HG02678 (cell line): ENCODE measurements at regions not wholly inside any gene's neighbourhood (a gene's known extent, or its start where the extent isn't known, plus 50 kb on each side); places are given as distances from the start of the nearest gene placed in this dataset.
"Not testable (repeated sequence)": the region's sequence is repeated elsewhere in the genome, so short reads cannot be mapped to it uniquely, and the experiment has no call there.

ENCODE experiments used
- ATAC-seq: cut with Tn5 transposase; IDR thresholded peaks from one replicate; pipeline ENCODE4 v1.9.1; 2021; ENCODE audit warnings: mild to moderate bottlenecking, moderate library complexity; ENCODE audit not compliant: unreplicated experiment

DNA sequence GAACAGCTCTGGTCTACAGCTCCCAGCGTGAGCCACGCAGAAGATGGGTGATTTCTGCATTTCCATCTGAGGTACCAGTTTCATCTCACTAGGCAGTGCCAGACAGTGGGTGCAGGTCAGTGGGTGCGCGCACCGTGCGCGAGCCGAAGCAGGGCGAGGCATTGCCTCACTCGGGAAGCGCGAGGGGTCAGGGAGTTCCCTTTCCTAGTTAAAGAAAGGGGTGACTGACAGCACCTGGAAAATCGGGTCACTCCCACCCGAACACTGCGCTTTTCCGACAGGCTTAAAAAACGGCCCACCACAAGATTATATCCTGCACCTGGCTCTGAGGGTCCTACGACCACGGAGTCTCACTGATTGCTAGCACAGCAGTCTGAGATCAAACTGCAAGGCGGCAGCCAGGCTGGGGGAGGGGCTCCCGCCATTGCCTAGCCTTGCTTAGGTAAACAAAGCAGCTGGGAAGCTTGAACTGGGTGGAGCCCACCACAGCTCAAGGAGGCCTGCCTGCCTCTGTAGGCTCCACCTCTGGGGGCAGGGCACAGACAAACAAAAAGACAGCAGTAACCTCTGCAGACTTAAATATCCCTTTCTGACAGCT is 325.0 kb upstream of the CHST9 start:
- not testable (repeated sequence) for ATAC-seq

DNA sequence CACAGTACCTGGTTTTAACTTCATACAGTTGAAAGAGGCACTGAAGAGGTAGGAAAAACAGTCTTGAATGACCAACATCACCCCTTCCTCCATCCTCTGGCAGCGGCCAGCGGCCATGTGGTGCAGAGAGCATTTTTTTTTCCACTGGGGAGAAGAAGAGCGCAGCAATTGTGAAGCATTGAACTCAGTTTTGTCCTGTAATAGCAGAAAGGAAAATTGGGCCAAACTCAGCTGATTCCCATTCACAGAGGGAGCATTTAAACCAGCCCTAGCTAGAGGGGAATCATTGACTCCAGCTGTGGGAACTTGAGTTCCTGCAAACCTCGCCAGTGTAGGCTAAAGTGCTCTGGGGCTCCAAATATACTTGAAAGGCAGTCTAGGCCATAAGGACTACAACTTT is 316.6 kb upstream of the CHST9 start:
- no peak for ATAC-seq

DNA sequence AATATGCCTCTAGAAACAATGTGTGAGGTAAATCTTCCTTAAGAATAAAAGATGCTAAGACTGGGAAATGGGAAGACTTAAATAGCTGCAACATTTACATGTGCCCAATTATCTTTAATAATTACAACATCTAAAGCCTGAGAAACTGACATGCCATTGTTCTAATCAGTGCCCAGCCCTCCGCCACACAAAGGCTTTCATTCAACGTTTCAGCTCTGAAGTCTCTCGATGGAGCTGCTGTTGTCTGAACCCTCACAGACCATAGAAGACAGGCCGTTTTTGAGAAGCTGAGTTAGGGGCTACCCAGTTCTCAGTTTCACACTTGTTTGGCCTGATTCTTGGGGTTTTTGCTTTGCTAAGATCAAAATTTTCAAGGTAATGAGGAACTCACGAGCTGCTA is 315.4 kb upstream of the CHST9 start:
- no peak for ATAC-seq

DNA sequence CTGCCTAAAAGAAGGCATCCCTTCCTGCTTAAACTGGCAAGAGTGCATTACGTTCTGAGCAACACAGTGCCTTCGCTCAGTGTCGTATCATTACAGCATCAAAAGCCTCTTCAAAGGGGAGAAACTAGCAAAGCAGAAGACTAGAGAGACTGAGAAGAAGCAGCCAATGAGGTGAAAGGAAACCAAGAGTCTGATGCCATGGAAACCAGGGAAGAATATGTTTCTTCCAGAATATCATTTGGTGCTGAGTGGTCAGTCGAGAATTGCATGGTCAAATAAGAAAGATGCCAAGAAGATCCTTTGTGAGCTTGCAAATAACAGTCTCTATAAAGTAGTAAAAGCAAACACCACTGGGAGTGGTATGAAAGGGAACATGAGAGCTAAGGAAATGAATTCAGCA is 312.1 kb upstream of the CHST9 start:
- ATAC-seq, result no peak

DNA sequence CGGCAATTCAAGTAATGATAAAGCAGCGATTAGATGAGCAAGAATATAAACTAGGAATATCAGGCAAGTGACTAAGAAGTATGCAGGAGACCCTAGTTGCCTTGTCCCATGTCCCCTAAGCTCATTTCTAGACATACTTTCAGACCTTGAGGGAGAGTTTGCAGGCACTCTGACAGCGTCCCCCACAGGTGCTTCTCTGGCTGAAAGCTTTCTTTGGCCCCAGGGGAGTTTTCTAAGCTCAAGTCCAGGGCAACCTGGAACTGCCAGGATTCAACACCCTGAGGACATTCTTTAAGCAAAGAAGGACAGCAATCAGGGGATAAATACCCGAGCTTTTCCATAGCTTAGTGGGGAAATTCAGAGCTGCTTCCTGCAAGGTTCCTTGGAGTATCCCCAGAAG is 308.1 kb upstream of the CHST9 start:
- ATAC-seq, result no peak

DNA sequence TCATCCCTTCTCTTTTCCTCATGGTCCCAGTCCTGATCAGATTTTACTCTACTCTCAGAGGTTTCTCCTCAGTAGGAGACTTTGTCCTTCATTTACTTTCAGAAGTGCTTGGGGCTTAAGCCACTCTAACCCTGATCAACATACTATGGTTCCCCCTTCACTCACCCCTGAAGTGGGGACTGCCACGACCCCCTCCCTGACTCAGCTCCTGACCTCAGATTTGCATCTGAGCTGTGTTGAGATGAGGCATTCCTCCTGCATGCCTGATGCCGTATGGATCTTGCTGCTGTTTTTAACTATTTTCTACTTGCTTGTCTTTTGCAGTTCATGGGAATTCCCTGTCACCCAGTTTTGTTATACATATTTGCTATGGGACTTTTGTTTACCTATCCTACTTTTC is 306.7 kb upstream of the CHST9 start:
- no peak for ATAC-seq

DNA sequence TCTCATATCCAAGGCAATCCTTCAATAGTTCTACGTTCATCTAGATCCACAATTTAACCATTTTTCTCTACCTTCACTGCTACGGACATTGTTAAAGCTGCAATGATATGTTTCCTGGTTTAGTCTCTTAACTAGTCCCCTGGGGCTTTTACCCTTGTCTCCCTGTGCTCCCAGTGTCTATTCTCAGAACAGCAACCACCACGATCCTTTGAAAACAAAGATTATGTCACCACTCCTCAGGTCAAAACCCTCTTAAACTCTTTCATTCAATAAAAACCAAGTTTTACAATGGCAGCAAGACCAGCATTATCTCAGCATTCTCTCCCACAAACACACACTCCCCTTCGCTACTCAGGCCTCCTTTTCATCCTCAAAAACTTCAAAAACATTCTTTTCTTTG is 298.2 kb upstream of the CHST9 start:
- no peak for ATAC-seq

DNA sequence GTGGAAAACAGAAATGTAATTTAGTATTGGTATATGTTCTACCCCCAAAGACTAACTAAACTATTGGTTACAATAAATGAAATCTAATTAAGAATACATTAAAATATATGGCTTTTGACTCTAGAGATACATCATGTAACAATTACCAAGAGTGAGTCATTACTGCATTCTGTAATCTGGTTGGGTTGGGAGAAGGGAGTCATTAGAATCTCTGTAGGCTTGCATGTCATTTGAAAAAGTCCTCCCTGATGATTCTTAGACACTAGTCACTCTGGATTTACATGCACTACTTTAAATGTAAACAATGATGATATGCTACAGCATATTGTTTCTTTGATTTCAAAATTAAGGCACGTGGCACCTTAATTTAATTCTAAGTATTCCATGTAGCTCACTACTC is 293.4 kb upstream of the CHST9 start:
- no peak for ATAC-seq

DNA sequence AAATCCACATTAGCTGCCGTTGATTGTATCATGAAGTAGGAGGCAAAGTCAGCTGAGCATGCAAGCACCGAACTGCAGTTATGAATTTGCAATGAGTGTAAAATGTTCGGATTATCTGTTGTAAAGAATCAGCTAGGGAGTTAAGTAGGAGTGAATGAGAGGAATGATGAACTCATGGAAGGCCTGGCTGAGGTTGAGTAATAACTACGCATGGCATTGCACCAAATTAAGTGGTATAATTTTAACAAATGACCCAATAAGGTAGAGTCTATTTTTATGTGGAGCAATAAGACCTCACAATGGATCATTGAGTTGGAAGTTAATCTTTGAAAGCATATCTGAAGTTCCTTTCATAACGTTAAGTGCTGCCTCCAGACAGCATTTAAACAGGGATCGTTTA is 288.2 kb upstream of the CHST9 start:
- no peak for ATAC-seq

DNA sequence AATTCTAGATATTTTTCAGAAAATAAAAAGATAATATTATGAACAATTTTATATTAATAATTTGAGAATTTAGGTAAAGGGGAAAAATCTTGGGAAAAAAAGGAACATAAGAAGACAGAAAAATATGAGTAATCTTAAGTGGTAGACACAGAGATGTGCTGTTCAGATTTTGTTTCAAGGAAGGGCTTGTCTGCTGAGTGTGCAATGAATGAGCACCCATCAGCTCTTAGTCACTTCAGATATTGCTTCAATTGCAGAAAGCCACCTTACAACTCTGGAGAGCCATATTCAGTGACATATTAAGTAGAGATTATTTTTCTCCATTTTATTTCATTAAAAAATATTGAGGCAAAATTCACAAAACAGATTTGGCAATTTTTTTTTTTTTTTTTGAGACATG is 282.0 kb upstream of the CHST9 start:
- ATAC-seq, result no peak

DNA sequence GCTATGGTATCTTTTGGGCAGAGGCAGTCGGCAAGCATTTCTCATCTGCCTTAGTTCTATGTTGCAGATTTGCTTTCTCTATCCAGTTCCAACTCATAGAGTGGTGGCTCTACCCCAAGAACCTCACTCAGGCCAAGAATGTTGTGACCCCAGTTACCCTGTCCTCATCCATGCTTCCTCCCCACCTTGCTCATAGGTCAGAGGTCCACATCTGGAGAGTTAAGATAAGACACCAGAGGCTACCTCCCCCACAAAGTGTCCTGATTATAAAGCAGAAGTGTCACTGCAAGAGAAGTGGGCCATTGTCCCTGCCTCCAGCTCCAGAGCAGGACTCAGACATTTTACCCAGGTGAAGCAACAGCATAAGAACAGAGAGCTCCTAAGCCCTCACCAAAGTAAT is 276.8 kb upstream of the CHST9 start:
- no peak for ATAC-seq

DNA sequence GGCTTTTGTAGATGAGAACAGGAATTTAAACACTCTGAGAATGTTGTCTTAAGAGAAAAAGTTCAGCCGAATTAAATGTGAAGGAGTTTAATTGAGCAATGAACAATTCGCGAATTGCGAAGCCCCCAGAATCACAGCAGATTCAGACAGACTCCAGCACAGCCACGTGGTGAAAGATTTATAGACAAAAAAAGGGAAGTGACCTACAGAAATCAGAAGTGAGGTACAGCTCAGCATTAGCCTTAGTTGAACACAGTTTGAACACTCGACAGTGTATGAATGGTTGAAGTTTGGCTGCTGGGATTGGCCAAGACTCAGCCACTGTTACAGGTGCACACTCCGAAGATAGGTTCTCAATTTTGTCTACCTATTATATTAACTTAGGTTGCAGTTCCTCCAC is 264.0 kb upstream of the CHST9 start:
- ATAC-seq, result no peak

DNA sequence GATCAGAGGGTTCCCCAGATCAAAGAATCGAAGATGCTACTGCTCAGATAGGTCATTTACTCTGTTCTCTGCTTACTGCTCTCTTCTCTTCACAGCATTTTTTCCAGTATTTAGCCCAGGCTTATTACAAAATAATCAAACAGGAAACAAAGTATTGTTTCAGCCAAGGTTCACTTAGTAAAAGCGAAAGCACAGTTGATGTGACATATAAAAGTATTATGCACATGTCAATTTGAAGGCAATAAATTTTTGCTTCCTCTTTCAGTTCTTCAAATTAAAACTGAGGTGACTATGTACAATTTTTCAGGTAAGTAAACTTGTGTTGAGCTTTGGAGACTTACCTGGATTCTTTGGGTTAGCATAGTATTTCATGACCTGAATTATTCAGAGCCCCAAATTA is 262.8 kb upstream of the CHST9 start:
- no peak for ATAC-seq

DNA sequence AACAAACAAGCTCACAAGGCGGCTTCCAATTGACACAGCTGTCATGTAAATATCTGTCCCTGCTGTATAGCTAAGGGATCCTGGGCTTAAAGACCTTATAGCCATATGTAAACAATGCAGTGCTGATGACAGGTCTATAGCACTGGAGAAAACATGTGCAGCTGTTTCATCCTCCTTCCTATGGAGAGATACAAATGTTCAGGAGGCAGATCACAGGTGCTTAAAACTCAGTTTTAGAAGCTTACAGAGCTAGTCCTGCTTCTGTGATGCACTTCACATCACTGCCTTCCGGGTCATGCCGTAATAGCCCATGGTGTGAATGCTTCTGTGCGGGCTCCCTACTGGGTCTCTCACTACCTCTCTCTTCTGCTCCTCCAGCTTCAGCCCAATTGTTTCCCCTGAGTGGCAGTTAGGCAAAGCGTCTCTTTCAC is 262.4 kb upstream of the CHST9 start:
- no peak for ATAC-seq

DNA sequence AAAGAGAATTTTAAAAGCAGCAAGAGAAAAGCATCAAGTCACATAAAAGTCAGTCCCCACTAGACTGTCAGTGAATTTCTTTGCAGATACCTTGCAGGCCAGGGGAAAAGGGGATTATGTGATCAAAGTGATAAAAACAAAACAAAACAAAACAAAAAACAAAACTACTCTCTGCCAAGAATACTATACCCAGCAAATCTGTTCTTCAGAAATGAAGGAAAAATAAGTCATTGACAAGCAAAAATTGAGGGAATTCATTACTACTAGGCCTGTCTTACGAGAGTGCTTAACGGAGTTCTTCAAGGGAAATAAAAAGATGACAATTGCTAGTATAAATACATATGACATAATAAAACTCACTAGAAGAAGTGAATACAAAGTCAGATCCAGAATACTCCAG is 245.5 kb upstream of the CHST9 start:
- ATAC-seq, result no peak

DNA sequence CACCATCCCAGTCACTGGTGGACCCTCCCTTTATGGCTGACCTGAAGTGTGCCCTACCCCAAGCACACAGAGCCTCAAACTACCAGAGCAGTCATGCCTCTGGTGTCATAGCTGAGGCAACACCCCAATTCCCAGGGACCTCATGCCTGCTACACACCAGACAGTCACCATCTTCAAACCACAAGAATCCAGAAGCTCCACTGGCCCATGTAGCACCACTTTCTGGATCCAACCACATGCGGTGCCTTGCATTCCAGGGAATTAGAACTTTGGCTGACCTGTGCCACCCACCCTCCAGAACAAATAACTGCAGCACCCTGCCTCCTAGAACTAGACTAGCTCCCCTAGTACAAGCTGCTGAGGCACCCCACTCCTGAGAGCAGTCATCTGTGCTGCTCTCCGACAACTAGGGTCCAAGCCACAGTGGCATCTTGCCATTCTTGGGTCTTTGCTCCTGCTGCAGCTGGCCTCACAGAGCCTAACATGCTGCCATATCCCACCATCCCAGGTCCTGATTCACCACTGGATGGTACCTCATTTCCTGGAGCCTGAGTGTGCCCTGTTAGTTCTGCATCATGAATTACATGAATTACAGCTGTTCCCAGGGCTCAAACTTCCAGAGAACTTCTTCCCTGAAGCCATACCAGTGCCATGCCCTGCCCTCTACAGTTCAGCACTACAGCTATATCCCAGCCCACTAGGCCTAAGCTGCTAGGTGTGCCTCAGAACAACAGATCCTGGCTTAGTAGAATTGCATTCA is 243.8 kb upstream of the CHST9 start:
- ATAC-seq, result no peak

DNA sequence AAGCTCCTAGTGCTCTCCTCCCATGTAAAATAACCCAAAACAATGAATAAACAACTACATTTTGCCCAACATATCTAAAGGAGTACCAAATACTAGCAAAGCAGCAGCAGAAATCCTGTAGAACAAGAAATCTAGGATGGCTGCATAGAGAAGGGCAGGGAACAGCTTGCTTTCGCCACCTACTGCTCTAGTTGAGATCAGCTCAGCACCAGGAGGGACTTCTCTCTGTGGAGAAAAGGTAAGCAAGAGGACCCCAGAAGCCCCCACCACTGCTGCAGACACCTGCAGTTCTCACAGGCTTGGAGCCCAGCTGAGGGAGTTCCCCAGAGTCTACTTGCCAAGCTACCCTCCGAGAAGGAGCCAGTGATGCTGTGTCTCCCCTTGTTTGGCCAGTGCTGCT is 243.0 kb upstream of the CHST9 start:
- no peak for ATAC-seq

DNA sequence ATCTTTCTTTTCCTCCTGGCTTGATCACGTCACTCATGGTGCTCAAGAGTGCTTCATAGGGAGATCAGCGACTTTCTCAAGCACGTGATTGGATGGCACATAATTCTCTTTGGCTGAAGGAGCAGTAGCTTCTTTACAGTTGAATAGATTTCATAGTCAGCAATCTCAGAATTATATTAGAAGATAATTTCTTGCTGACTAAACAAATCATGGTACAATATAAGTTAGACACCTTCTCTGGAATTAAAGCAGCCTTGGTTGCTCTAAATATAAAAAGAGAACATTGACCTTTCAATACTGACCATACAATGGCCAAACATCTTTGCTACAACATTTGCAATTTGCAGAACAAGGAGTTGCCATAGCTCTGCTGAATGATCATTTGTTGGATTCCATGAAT is 238.5 kb upstream of the CHST9 start:
- no peak for ATAC-seq

DNA sequence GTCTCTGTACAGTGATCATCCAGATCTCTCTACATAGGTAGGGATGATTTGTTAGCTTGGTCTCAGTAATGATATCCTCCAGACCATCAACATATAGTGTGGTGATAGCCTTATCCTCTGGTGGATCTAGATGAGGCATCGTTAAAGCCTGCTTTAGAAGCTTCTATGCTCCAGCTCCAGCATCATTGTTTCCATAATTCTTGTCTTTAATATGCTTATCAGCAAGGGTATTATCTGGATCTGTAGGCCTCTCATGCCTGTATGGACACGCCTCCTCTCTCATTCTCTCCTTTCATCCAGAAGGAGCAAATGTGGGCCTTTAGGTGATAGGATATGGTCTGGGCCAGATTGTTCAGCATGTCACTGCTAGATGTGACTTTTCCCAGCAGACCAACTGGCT is 234.5 kb upstream of the CHST9 start:
- no peak for ATAC-seq

DNA sequence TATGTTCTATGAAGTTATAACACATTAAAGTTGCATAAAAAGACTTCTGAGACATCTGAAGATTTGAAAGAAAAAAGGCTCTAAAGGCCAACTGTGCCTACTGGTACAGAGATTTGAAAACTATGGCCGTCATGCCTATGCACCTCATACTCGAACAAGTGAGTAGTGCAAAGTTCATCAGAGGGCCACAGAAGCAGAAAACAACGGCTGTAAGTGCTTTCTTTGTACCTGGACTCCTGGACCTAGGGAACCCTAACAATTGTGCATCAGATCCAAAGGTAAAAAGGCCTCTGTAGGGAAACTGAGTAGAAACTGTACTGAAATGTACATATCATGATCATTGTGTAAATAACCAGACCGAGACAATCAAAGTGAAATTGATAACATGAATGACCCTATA is 230.4 kb upstream of the CHST9 start:
- ATAC-seq, result no peak

DNA sequence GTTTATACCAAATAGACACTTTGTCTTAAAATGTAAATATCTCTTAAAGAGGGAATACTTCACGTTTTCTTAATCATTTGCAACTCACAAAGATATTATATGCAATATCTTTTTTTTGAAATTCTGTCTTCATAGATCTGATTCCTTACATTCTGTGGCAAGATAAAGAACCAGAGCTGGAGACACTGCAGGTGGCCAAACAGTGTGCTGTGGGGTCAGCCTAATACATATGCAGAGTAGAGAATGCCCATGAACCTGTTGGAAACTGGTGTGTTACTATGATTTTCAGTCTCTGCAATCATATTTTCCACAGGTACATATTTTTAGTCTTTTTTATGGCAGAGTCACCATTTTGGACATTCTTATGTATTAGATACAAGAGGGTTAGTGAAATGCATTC is 229.6 kb upstream of the CHST9 start:
- no peak for ATAC-seq

DNA sequence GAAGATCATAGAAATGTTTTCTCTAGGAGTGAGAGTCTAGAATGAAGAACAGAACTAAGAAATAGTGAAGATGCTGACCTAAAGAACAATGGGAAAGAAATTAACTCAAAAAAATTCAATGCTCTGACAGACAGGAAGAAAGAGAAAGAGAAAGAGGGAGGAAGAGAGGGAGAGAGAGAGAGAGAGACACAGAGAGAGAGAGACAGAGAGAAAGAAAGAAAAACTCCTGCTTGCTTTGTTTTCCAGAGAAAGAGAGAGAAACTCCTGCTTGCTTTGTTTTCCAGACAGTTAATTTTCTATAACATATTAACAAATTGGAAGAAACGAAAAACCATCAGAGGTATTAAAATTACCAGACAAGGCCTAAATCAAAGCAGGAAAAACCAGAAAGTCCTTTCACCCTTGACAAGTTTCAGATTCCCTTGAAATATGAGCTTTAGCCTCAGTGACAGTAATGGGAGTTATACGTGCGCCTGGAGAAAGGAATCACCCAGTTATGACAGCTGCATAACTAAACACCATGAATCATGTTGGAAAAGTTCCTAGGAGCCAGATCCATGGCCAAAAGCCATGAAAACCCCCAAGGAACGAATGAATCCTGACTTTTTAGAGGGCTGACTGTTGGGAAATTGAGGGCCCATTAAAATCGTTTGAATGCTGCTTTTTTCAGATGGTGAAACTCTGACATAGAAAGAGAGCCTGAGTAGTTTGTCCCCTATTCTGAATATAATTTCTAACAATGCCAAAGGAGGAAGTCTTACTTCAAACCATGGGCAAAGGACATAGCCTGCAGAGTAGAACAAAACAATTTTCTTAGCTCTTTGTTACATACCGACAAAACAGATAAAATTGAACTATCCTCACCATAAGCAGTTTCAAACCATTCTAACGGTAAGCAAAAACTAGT is 228.6 kb upstream of the CHST9 start:
- no peak for ATAC-seq
